HPDE6-E6E7 (cell line): ENCODE measurements at regions not wholly inside any gene's neighbourhood (a gene's known extent, or its start where the extent isn't known, plus 50 kb on each side); places are given as distances from the start of the nearest gene placed in this dataset.

Experiments used
- DNase-seq: peaks from one replicate; pipeline ENCODE4 v3.0.0; 2011; ENCODE audit warnings: missing footprints; ENCODE audit errors: extremely low spot score

DNA sequence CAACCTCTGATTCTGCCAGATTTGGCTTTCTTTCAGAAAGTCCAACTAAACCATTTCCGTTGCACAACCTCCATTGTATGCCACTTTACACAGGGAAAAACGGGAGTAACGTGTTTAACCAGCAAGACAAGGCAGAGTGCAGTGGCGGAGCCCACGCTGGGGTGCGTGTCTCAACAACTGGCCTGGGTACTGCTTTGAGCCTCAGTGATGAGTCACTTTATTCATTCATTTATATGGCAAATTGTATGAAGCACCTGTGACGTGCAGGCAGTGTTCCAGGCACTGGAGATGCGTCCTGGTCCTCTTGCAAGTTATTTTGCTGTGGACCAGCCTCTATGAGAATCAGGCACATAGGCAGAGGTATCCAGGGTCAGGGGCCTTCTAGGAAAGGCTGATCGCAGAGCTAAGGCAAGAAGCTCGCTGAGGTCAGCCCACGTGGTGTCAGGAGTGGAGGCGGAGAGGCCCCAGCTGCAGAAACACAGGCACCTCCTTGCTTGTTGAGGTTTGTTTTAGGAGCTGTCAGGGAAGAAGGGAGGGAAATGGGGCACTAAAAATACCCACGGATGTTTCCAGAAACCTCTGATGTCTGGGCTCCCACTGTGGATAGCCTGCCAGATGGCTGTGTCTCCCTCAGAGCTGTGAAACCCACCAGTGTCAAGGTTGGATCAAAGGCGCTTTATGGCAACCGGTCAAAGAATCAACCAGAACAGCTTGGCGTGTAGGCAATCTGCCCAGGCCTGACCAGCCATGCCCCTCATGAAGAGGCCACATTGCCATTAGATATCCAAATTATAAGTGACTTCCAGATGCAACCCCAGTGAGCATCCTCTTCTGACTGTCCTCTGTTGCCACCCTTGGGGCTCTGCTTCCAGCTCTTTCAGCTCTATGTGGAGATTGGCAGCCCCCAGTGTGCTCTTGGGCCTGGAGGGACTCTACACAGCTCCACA lies 157.2 kb downstream of the CD83 start:
- peak; percentile 93 for DNase-seq

DNA sequence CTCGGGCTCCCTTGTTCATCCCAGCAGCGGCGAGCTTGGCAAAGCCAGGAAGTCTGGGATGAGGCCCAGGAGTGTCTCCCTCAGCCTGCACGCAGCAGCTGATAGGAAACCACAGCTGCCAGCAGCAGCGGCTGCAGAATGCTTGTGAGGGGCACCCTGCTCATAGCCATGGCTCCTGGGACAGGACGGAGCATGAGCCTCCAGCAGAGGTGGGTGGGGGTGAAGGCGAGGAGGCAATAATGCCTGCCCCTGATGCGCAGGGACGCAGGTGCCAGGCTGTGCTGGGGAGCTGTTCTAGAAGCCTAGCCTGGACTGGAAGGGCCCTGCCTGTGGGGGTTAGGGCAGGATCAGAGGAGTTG lies 157.9 kb downstream of the CD83 start:
- no peak for DNase-seq

- no peak for DNase-seq
Measured at GRCh38 chr6:14276071-14276470, 158.5 kb downstream of the CD83 start.

DNA sequence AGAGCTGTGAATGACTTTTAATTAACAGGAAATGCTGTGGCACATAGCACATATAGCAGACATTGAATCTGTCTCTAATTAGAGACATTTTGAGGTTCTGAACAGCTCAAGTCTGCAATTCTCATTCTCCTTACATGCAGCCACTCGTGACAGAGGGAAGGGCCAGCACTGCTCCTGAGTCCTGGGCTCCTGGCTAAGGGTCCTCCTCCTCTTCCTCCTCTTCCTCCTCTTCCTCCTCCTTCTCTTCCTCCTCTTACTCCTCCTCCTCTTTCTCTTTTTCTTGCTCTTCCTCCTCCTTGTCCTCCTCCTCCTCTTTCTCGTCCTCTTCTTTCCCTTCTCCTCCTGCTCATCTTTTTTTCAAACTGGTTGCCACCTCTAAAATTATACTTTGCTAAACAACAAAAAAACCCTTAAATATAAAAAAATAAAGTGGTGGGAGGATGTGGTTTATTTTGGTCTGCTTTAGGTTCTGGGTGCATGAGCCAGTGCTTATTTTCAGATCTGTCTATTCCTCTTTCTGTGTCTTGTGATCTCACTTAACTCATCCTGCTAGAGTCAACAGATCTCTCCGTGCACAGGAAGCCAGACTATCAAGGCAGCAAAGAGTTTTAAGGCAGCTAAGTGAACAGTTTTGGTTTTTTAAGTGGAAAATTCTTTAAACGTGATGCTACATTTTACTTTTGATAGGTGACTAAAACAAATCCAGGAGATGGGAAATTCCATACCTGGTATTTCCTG lies 159.3 kb downstream of the CD83 start:
- DNase-seq, result no peak

- DNase-seq, result no peak
Measured at GRCh38 chr6:14277405-14277930, 159.9 kb downstream of the CD83 start.

DNA sequence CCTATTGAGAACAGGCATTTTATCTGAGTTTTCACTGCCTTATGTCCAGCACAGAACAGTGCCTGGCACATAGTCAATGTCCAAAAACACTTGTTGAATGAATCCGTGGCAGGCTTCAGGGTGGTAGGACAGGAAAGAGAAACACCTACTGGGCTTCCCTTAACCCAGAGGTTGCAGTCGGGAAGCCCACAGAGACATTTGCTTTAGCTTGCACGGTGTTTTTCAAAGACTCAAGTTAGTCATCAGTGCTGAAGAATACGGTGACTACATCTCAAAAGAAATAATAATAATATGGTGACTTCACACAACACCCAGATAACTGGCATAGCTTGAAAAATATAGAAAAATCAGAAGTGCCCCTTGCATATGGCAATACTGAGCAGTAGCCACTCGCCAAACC lies 160.4 kb downstream of the CD83 start:
- DNase-seq, result no peak

- DNase-seq, result no peak
Measured at GRCh38 chr6:14278446-14278845, 160.9 kb downstream of the CD83 start.

- no peak for DNase-seq
Measured at GRCh38 chr6:14280006-14280510, 162.5 kb downstream of the CD83 start.

DNA sequence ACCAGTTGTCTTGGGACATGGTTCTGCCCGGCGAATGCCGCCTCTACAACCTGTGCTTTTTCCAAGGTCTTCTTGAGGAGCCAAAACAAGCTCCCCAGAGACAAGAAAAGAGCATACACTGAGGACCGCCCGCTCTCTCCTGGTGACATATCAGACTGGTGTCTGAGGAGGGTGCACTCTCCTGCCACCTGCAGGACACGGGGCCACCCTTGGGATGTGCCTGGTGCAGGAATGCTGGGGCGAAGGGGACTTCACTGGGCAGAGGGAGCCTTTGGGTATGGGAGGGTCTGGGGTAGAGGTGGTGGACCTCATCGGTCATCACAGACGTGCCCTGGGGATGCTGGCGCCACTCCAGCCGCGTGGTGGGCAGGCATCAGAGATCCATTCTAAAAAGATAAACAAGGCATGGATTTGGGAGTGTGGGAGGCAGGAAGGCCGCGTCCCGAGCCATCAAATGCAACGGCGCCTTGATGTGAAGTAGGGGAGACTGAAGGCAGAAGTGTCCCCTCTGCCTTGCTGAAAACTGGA lies 163.3 kb downstream of the CD83 start:
- DNase-seq, result no peak

- no peak for DNase-seq
Measured at GRCh38 chr6:14281811-14282660, 164.5 kb downstream of the CD83 start.

DNA sequence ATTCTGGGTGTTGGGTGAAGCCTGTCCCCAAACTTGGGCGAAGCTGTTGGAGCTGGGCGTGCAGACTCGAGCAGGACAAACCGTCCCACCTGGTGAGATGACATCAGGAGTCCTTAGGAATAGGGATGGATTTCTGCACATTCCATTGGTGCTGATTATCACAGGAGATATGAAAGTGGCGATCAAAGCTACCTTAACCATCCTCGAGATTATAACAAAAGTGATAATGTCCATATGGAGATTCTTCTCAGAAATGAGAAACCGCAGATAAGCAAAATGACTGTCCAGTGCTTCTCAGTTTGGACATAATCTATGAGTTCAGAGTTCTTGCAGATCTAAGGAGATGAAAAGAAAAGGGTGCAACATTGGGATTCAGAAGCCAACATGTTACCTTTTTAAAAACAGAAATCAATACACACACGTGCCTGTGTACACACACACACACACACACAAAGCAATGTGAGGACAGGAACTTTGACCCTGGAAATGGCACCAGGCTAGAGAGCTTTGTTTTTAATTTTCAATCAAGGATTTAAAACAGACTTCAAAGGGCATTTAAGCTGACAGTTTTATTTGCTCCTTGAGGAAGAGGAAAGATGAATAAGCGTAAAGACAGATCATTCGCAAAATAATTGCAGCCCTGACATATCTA lies 165.4 kb downstream of the CD83 start:
- no peak for DNase-seq

DNA sequence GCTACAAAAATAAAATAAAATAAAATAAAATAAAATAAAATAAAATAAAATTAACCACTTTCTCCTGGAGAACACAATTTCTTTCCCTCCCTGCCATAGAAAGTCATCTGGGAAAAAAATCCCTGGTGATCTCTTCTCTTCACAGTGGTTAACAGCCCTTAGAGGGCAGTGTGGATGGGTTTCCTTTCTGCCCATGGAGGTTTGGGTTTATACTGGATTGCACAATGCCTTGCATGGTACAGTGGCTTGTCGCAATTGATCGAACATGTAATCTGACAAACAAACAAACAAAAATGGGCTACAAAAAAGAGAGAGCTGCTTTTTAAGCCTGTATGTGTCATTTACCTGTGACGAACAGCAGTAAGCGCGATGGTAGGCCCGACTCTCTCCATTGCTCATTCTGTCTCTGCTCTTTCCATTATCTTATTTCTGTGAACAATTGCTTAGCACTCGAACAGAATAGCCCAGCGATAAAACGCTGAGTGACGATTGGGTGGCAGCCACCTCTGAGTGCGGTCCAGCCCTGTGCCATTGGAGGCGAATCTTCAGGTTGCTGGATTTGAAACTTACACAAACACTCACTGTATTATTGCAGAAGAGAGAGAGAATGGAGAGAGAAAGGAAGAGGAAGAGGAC lies 166.1 kb downstream of the CD83 start:
- DNase-seq, result no peak

DNA sequence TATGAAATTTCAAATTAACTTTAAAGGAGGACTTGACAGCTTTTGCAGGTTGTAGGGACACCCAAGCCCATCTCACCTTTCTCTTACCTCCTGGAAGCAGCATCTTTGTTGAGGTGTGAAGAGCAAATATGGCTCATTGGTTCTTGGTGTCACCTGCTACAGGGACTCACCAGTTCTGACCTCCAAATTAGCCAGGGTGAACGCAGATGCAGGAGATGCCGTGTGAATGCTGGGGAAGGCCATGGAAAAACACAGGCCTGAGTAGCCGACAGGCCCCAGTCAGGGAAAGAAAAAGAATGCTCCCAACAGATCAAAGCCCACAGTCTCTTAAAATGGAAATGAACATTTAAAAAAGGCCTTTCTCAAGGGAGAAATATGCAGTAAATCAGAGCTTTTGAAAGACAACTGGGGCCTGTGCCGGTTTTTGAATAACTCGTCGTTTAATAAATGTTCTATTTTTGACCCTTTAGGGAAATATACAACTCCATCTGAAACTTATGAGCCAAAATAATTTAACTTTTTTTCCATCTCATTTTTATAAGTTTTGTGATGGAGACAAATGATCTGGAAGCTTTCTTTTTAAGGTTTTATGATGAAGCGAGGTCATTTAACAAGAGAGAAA lies 167.5 kb downstream of the CD83 start:
- DNase-seq, result no peak

GRCh38 chr6:14286144-14286543 lies 168.6 kb downstream of the CD83 start:
- DNase-seq, result no peak

- DNase-seq, result no peak
Measured at GRCh38 chr6:14286634-14287428, 169.3 kb downstream of the CD83 start.

GRCh38 chr6:14287707-14288106 lies 170.1 kb downstream of the CD83 start:
- DNase-seq, result no peak

DNA sequence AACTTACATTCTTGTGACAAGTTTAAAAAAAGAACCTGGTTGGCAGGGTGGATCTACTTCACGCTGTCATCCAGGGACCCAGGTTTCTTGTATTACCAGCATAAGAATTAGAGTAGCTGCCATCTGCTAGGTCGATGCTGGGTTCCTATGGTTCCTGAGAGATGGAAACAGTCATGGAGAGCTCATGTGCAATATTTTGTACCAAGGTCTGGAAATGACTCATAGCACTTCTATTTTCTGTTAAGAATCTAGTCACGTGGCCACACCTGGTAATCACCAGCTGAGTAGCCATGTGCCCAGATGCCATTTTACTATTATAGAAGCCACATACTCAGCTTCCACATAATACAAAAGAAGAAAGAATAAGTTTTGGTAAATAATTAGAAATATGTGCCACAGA lies 171.3 kb downstream of the CD83 start:
- DNase-seq, result no peak

GRCh38 chr6:14290041-14290771 lies 172.6 kb downstream of the CD83 start:
- no peak for DNase-seq
